Natural killer cell treated with Interleukin-12 subunit alpha and Interleukin-12 subunit beta and Interleukin-15 and Interleukin-18, amount 100 ng/mL, for 72 hours (primary cell): ENCODE measurements at regions not wholly inside any gene's neighbourhood (a gene's known extent, or its start where the extent isn't known, plus 50 kb on each side); places are given as distances from the start of the nearest gene placed in this dataset.

Source experiments
- ATAC-seq, 2 donors: fragments of 150-1000 bp; cut with Tn5 transposase in 1 of 2; sonication (Bioruptor Pico), chemical (Tn5 transposase) in 1 of 2; 2 replicates each; pipeline ENCODE4 v1.10.0; 2021
- DNase-seq: peaks from one replicate; pipeline ENCODE4 v3.0.0; 2022; ENCODE audit warnings: low spot score
- H3K27ac Mint-ChIP-seq, 2 donors: 1 replicate in 1 of 2; 2 replicates in 1 of 2; pipeline ENCODE4 v1.8.0; 2022; ENCODE audit warnings: mixed read lengths in 2 of 2, mild to moderate bottlenecking in 1 of 2, moderate library complexity in 1 of 2
- H3K27me3 Mint-ChIP-seq, 2 donors: 1 replicate in 1 of 2; 2 replicates in 1 of 2; pipeline ENCODE4 v1.8.0; 2022; ENCODE audit warnings: mixed read lengths in 2 of 2
- H3K36me3 Mint-ChIP-seq: one replicate; pipeline ENCODE4 v1.8.0; 2022; ENCODE audit warnings: mixed read lengths
- H3K4me1 Mint-ChIP-seq, 2 donors: 1 replicate in 1 of 2; 2 replicates in 1 of 2; pipeline ENCODE4 v1.8.0; 2022; ENCODE audit warnings: low read depth in 2 of 2, mixed read lengths in 2 of 2, mild to moderate bottlenecking in 1 of 2
- H3K4me3 Mint-ChIP-seq: one replicate; pipeline ENCODE4 v1.8.0; 2022; ENCODE audit warnings: mixed read lengths
- H3K9me3 Mint-ChIP-seq: 2 replicates; pipeline ENCODE4 v1.8.0; 2022; ENCODE audit warnings: mixed read lengths

- H3K27me3 Mint-ChIP-seq = no peaks in the 10 kb centered on the region
- no peak overlapping the region for H3K4me3 Mint-ChIP-seq
- no peaks in the 10 kb centered on the region for H3K36me3 Mint-ChIP-seq
- peaks cover 4% of the 10 kb centered on the region for H3K9me3 Mint-ChIP-seq
- ATAC-seq = no peak
- H3K27ac Mint-ChIP-seq = no peak overlapping the region
- no peaks in the 10 kb centered on the region for H3K4me1 Mint-ChIP-seq
- DNase-seq = no peak
Measured at GRCh38 chr10:55466806-55467504, 665.9 kb upstream of the PCDH15 start.

GRCh38 chr10:55464083-55464482 lies 663.1 kb upstream of the PCDH15 start:
- DNase-seq (no peak), ATAC-seq (no peak)
- Mint-ChIP-seq H3K4me1 (no peaks in the 10 kb centered on the region), H3K27me3 (no peaks in the 10 kb centered on the region), H3K27ac (no peak overlapping the region), H3K9me3 (peaks cover 5% of the 10 kb centered on the region), H3K36me3 (no peaks in the 10 kb centered on the region), H3K4me3 (no peak overlapping the region)

- H3K4me3 Mint-ChIP-seq = no peak overlapping the region
- H3K36me3 Mint-ChIP-seq = peaks cover 4% of the 10 kb centered on the region
- H3K9me3 Mint-ChIP-seq = peaks cover 8% of the 10 kb centered on the region
- no peaks in the 10 kb centered on the region for H3K27me3 Mint-ChIP-seq
- no peaks in the 10 kb centered on the region for H3K4me1 Mint-ChIP-seq
- H3K27ac Mint-ChIP-seq = no peak overlapping the region
- ATAC-seq (no peak), DNase-seq (no peak)
Measured at GRCh38 chr10:55460008-55460407, 659.0 kb upstream of the PCDH15 start.

GRCh38 chr10:55449981-55450380 lies 649.0 kb upstream of the PCDH15 start:
- Mint-ChIP-seq H3K4me1 (no peaks in the 10 kb centered on the region), H3K9me3 (peaks cover 3% of the 10 kb centered on the region), H3K27ac (no peak overlapping the region), H3K27me3 (no peaks in the 10 kb centered on the region), H3K36me3 (peaks cover 4% of the 10 kb centered on the region), H3K4me3 (no peak overlapping the region)
- DNase-seq (no peak), ATAC-seq (no peak)

- DNase-seq (no peak), ATAC-seq (no peak)
- Mint-ChIP-seq H3K9me3 (peaks cover 7% of the 10 kb centered on the region), H3K27ac (no peak overlapping the region), H3K4me1 (no peaks in the 10 kb centered on the region), H3K27me3 (no peaks in the 10 kb centered on the region), H3K36me3 (peaks cover 6% of the 10 kb centered on the region), H3K4me3 (no peak overlapping the region)
Measured at GRCh38 chr10:55446441-55447002, 645.5 kb upstream of the PCDH15 start.

- no peak overlapping the region for H3K4me3 Mint-ChIP-seq
- H3K36me3 Mint-ChIP-seq = peaks cover 7% of the 10 kb centered on the region
Measured at GRCh38 chr10:55441777-55442176, 640.7 kb upstream of the PCDH15 start.

GRCh38 chr10:55426138-55426537 lies 625.1 kb upstream of the PCDH15 start:
- H3K4me1 Mint-ChIP-seq = no peaks in the 10 kb centered on the region
- H3K4me3 Mint-ChIP-seq = no peak overlapping the region
- H3K27ac Mint-ChIP-seq = no peak overlapping the region
- H3K27me3 Mint-ChIP-seq = no peaks in the 10 kb centered on the region
- ATAC-seq = no peak
- no peak for DNase-seq
- H3K36me3 Mint-ChIP-seq = no peaks in the 10 kb centered on the region
- H3K9me3 Mint-ChIP-seq = peaks cover 9% of the 10 kb centered on the region

More at GRCh38 chr10:55441777-55442176, 640.7 kb upstream of the PCDH15 start:
- no peak overlapping the region for H3K27ac Mint-ChIP-seq
- H3K4me1 Mint-ChIP-seq = no peaks in the 10 kb centered on the region
- no peak for ATAC-seq
- H3K27me3 Mint-ChIP-seq = no peaks in the 10 kb centered on the region
- peaks cover 22% of the 10 kb centered on the region for H3K9me3 Mint-ChIP-seq
- no peak for DNase-seq

GRCh38 chr10:55410415-55410885 lies 609.4 kb upstream of the PCDH15 start:
- no peaks in the 10 kb centered on the region for H3K4me1 Mint-ChIP-seq
- no peak for ATAC-seq
- H3K36me3 Mint-ChIP-seq = no peaks in the 10 kb centered on the region
- no peak for DNase-seq
- no peak overlapping the region for H3K27ac Mint-ChIP-seq
- no peaks in the 10 kb centered on the region for H3K27me3 Mint-ChIP-seq
- H3K4me3 Mint-ChIP-seq = no peak overlapping the region
- no peaks in the 10 kb centered on the region for H3K9me3 Mint-ChIP-seq

GRCh38 chr10:55404094-55404493 lies 603.1 kb upstream of the PCDH15 start:
- H3K27ac Mint-ChIP-seq = no peak overlapping the region
- no peak for ATAC-seq
- no peaks in the 10 kb centered on the region for H3K27me3 Mint-ChIP-seq
- no peak overlapping the region for H3K4me3 Mint-ChIP-seq
- no peaks in the 10 kb centered on the region for H3K4me1 Mint-ChIP-seq
- peaks cover 4% of the 10 kb centered on the region for H3K9me3 Mint-ChIP-seq
- no peak for DNase-seq
- no peaks in the 10 kb centered on the region for H3K36me3 Mint-ChIP-seq

GRCh38 chr10:55400075-55400849 lies 599.2 kb upstream of the PCDH15 start:
- Mint-ChIP-seq H3K27ac (no peak overlapping the region), H3K9me3 (peaks cover 4% of the 10 kb centered on the region), H3K27me3 (no peaks in the 10 kb centered on the region), H3K4me1 (no peaks in the 10 kb centered on the region), H3K4me3 (no peak overlapping the region), H3K36me3 (no peaks in the 10 kb centered on the region)
- DNase-seq (no peak), ATAC-seq (no peak)

GRCh38 chr10:55398497-55398882 lies 597.5 kb upstream of the PCDH15 start:
- Mint-ChIP-seq H3K9me3 (peaks cover 8% of the 10 kb centered on the region), H3K27ac (no peak overlapping the region), H3K36me3 (no peaks in the 10 kb centered on the region)

GRCh38 chr10:55397777-55398496 lies 596.9 kb upstream of the PCDH15 start:
- H3K27ac Mint-ChIP-seq = no peak overlapping the region
- no peaks in the 10 kb centered on the region for H3K36me3 Mint-ChIP-seq
- no peak overlapping the region for H3K4me3 Mint-ChIP-seq
- no peak for ATAC-seq
- DNase-seq = no peak
- peaks cover 8% of the 10 kb centered on the region for H3K9me3 Mint-ChIP-seq
- no peaks in the 10 kb centered on the region for H3K4me1 Mint-ChIP-seq
- no peaks in the 10 kb centered on the region for H3K27me3 Mint-ChIP-seq

More at GRCh38 chr10:55398497-55398882, 597.5 kb upstream of the PCDH15 start:
- Mint-ChIP-seq H3K4me3 (no peak overlapping the region), H3K27me3 (no peaks in the 10 kb centered on the region), H3K4me1 (no peaks in the 10 kb centered on the region)
- ATAC-seq = no peak
- DNase-seq = no peak

GRCh38 chr10:55378196-55378595 lies 577.2 kb upstream of the PCDH15 start:
- H3K4me1 Mint-ChIP-seq = no peaks in the 10 kb centered on the region
- no peak overlapping the region for H3K27ac Mint-ChIP-seq
- ATAC-seq (no peak), DNase-seq (no peak)
- H3K27me3 Mint-ChIP-seq = no peaks in the 10 kb centered on the region
- no peaks in the 10 kb centered on the region for H3K36me3 Mint-ChIP-seq
- no peak overlapping the region for H3K4me3 Mint-ChIP-seq
- H3K9me3 Mint-ChIP-seq = peaks cover 7% of the 10 kb centered on the region

GRCh38 chr10:55374917-55375316 lies 573.9 kb upstream of the PCDH15 start:
- H3K4me3 Mint-ChIP-seq = no peak overlapping the region
- H3K27me3 Mint-ChIP-seq = no peaks in the 10 kb centered on the region
- ATAC-seq = no peak
- H3K4me1 Mint-ChIP-seq = no peaks in the 10 kb centered on the region
- H3K9me3 Mint-ChIP-seq = peaks cover 7% of the 10 kb centered on the region
- no peak for DNase-seq
- no peaks in the 10 kb centered on the region for H3K36me3 Mint-ChIP-seq
- no peak overlapping the region for H3K27ac Mint-ChIP-seq
